ENCODE measurements at regions not wholly inside any gene's neighbourhood (a gene's known extent, or its start where the extent isn't known, plus 50 kb on each side); places are given as distances from the start of the nearest gene placed in this dataset.

DNA sequence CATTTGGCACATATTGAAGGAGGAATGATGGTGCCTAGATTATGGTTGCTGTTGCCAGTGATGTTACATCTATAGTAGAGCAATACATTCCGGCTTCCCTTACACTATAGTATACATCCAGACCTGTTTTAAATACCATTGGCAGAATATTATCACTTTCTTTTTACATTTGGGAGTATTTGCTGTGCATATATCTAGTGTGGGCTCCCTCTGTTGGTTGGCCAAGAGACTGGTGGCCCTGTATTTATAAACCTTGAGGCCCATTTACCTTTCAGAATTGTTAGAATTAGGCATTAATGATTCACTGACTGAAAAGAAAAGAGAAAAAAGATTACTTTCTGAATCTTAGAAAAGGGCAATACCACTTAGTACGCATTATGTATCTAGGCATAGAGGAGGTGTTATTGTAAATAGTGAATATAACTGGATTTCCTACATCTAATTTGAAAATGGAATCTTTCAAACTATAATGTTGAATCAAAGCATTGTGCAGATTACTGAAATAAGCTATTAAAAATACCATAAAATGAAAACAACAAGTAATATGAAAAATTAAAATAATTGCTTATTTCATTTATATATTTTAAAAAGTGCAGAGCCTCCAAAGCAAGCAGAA is 628.8 kb upstream of the MAN1A1 start (continued):
- TF ChIP-seq, protein P1, sequence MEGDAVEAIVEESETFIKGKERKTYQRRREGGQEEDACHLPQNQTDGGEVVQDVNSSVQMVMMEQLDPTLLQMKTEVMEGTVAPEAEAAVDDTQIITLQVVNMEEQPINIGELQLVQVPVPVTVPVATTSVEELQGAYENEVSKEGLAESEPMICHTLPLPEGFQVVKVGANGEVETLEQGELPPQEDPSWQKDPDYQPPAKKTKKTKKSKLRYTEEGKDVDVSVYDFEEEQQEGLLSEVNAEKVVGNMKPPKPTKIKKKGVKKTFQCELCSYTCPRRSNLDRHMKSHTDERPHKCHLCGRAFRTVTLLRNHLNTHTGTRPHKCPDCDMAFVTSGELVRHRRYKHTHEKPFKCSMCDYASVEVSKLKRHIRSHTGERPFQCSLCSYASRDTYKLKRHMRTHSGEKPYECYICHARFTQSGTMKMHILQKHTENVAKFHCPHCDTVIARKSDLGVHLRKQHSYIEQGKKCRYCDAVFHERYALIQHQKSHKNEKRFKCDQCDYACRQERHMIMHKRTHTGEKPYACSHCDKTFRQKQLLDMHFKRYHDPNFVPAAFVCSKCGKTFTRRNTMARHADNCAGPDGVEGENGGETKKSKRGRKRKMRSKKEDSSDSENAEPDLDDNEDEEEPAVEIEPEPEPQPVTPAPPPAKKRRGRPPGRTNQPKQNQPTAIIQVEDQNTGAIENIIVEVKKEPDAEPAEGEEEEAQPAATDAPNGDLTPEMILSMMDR (IDR thresholded peaks at IDR 0.05; ENCODE audit: control extremely low read depth in 1 of 3, insufficient read depth in 1 of 3, low read depth in 1 of 3, low read length in 3 of 3): peak in 2 of 3 experiments; percentile 39 to 48; a peak in 3 of 4 replicates
- no peak for TF ChIP-seq EP300 (IDR thresholded peaks at IDR 0.05; ENCODE audit: borderline replicate concordance in 1 of 2, low read depth in 2 of 2, low read length in 2 of 2)
